Stimulated activated CD8-positive, alpha-beta memory T cell treated with anti-CD3 and anti-CD28 coated beads, Interleukin-12 subunit alpha, Interleukin-12 subunit beta, amount 100 ng/mL, for 1 hour (primary cell): ENCODE measurements at regions not wholly inside any gene's neighbourhood (a gene's known extent, or its start where the extent isn't known, plus 50 kb on each side); places are given as distances from the start of the nearest gene placed in this dataset.
"Not testable (repeated sequence)": the region's sequence is repeated elsewhere in the genome, so short reads cannot be mapped to it uniquely, and the experiment has no call there.

Experiments
- DNase-seq: peaks from one replicate; pipeline ENCODE4 v3.0.0-alpha.2; 2020; ENCODE audit warnings: low read depth

DNA sequence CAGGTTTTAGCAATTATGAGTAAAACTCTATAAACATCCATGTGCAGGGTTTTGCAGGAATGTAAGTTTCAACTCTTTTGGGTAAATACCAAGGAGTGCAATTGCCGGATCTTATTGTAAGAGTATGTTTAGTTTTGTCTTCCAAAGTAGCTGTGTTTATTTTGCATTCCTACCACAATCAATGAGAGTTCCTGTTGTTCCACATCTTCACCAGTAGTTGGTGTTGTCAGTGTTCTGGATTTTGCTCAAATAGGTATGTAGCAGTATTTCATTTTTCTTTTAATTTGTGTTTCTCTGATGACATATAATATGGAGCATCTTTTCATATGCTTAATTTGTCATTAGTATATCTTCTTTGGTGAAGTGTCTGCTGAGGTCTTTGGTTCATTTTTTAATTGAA lies 185.1 kb upstream of the GALNT15 start:
- DNase-seq: no peak

DNA sequence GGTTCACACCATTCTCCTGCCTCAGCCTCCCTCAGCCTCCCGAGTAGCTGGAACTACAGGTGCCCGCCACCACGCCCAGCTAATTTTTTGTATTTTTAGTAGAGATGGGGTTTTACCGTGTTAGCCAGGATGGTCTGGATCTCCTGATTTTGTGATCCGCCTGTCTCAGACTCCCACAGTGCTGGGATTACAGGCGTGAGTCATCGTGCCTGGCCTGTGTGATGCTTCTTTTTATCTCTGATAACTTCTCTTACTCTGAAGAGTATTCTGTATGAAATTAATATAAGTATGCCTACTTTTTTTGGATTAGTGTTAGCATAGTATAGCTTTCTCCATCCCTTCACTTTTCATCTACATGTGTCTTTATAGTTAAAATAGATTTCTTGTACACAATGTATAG lies 180.8 kb upstream of the GALNT15 start:
- DNase-seq: not testable (repeated sequence)

DNA sequence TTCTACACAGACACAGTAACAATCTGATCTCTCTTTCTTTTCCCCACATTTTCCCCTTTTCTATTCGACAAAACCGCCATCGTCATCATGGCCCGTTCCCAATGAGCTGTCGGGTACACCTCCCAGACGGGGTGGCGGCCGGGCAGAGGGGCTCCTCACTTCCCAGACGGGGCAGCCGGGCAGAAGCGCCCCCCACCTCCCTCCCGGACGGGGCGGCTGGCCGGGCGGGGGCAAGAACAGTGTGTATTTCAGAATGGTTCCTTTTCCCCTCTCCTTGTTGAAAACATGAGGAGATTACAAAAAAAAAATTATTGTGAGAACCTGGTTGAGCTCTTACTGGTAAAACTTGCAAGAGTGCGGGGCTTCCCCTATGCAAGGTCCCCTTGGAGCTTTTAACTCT lies 178.0 kb upstream of the GALNT15 start:
- not testable (repeated sequence) for DNase-seq

DNA sequence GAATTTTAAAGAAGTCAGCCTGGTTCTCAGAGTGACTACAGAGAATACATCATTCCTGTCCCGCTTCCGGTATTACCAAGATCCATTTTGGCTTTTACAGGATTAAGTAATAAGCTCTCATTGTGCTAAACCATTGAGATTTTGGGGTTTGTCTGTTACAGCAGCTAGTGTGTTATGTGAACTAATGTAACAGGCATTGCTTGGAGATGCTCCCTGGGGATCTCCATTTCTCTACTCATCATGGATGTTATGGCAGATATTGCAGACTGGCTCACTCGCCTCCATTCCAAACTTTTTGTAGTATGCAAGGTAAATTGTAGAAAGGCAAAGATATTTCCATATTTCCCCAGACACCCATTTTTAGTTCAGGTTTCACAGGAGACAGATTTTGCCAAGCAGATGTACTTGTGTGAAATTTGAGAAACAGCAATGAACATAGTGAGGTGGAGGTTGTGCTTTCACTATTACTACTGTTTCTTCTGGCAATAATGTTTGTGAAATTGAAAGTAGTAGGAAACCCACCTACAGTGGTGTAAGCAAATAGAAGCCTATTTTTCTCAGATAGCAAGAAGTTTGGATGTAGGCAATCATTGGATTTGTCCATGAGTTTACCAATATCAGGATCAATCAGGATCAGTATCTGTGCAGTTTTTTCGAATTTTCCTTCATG lies 177.1 kb upstream of the GALNT15 start:
- DNase-seq: no peak

DNA sequence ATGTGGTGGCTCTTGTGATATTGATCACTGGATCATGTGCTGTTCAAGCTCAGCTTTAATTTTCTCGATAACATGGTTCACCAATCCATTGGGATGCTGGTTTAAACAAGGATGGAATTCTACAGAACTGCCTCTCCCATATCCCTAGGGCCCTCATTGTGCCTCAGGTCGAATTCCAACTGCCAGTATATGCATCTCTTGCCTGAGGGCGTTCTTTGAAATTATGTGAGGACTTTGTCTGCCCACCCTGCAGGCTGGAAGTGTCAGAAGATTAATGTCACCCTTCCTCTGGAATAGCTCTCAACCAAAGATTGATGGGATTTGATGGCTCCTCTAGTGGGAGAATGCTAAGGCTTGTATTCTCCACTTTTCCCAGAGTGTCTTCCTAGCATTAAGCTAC lies 175.6 kb upstream of the GALNT15 start:
- DNase-seq: no peak

DNA sequence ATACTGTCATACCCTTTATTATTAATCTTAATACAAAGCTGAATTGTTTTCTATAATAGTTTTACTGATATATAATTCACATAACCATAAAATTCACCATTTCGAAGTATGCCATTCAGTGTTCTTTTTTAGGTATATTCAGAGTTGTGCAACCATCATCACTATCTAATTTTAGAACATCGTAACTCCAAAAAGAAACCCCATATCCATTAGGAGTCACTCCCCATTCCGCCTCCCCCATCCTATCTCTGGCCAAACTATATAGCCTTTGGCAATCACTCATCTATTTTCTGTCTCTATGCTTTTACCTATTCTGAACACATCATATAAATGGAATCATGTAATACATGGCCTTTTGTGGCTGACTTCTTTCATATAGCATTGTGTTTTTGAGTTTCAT lies 169.7 kb upstream of the GALNT15 start:
- no peak for DNase-seq

DNA sequence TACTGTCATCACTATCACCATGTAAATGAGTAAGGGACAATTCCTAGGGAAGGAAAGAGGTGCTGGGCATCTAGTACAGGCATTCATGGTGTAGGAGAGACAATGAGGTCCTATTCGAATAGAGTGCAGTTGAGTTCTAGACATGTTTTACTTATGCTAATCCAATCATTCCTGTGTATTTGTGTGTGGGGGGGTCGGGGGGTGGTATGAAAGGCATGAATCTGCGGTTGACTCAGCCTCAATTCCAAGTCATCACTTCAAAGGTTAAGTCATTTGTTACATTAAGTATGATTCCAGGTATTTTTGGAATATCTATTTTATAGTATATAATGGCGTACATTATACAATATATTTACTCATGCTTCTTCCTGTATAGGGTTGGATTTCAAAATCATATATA lies 163.1 kb upstream of the GALNT15 start:
- DNase-seq: no peak

DNA sequence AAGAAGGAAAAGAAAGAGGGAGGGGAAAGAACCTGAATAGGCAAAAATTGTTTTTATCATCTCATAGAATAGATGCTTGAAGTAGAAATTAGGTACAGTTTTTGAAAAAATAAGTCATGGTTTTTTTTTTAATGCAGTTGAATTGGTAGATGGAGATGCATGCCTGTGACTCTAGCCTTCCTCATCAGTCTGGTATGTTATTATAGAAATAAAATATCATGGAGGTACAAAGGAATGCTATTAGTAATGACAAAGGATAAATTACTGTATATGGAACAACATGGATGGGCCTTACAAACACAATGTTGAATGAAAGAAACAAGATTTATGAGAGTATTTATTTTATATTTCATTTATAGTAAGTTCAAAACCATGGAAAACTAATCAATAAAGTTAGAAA lies 162.4 kb upstream of the GALNT15 start:
- DNase-seq: no peak

DNA sequence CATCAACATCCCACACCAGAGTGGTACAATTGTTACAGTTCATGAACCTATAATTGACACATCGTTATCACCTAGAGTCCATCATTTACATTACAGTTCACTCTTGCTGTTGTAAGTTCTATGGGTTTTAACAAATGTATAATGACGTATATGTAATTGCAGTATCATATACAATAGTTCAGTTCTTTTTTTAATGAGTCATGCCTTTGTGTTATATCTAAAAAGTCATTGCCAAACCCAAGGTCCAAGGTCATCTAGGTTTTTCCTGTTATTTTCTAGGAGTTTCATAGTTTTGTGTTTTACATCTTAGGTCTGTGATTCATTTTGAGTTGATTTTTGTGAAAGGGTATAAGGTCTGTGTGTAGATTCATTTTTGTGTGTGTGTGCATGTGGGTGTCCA lies 160.9 kb upstream of the GALNT15 start:
- DNase-seq: no peak

DNA sequence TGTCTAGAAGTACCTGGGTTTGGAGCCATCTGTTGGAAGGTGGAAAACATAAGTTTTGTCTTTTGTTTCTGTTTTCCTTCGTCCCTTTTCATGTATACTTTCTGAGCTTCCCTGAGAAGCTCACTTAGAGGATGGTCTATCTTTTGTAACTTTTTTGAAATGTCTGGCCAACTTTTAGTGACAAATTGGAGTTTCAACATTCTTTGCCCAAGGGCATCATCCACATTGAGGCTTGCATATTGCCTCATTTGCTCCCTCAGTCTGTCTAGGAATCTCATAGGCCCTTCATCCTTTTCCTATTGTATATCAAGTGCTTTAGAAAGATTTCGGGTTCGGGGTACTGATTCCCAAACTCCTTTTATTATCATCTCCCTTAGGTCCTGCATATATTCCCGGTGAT lies 152.7 kb upstream of the GALNT15 start:
- DNase-seq: not testable (repeated sequence)

DNA sequence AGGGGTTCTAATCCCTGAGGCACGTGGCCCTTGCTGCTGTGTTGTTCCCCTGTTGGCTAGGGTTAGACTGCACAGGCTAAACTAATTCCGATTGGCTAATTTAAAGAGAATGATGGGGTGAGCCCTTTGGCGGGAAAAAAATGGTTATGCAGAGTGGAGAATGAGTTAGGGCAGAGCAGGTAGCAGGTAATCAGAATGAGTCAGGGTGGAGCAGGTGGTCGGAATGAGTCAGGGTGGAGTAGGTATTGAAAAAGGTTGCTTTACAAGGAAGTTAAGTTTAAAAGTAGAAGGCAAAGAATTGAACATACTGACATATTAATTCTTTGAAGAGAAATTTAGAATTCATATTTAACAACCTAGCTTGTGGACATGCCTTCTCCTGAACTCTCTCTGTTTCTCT lies 150.6 kb upstream of the GALNT15 start:
- DNase-seq: not testable (repeated sequence)

DNA sequence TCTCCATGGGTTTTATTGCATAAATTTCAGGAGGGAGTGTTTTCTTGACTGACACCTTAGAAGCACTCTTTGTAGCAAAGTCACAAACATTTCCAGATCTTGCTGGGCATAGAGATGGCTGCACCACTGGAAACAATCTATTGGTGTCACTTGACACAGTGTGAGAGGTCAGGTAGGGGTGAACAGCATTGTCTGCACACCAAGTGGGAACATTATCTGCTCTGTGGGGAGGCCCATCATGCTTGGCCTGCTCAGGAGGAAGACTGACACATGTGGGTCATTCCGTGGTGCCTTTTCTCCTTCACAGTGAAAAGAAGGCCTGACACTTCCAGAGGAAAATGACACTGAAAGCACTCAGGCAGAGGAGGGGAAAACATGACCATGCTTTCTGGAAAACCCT lies 149.9 kb upstream of the GALNT15 start:
- no peak for DNase-seq

DNA sequence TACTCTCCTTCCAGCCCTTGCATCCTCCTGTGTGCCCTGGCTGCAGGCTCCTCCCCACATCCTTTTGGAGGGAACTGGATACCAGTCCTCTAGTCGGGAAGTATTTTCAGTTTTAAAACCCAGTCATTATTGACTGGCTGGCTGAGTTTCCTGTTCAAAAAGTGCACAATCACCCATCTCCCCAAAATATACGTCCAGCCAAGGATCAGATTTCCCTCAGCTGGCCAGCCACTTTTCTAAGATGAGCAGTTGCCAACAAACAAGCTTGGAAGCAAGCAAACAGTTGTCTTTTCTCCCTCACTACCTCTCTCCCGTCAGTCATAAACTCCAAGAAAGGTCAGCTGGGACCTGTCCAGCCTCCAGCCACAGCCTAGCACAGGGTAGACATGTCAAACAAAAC lies 147.7 kb upstream of the GALNT15 start:
- DNase-seq: no peak

DNA sequence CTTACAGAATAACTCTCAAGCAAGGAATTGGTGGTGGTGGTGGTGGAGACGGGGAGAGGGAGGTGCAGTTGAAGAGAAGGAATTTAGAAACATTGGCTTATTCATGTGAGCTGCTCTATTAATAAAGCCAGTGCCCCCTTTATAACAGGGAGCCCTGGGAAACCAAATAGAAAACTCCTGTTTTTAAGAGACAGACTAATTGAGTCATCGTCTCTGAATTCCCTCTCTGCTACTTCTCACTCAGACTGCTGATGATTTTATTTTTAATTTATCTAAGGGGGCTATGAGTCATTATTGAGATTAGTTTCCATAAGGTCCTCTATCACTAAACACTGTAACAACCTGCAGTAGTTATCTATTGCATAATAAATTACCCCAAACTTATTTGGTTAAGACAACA lies 145.9 kb upstream of the GALNT15 start:
- DNase-seq: no peak

DNA sequence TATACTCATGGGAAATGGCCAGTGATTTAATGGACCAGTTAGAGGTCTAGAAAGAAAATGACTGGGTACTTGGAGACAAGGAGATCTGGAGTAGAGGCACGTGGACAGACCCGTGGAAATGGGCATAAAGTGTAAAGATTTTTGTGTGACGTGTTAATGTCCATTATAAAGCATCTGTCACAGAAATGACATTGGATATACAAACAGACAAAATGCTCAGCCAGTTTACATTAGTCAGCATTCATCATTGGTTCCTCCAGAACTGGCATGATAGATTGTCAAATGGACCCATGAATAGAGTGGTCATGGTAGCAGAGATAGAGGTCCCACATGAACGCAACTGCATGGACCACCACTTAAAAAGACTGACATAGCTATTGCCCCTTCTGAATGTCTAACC lies 144.1 kb upstream of the GALNT15 start:
- DNase-seq: no peak

DNA sequence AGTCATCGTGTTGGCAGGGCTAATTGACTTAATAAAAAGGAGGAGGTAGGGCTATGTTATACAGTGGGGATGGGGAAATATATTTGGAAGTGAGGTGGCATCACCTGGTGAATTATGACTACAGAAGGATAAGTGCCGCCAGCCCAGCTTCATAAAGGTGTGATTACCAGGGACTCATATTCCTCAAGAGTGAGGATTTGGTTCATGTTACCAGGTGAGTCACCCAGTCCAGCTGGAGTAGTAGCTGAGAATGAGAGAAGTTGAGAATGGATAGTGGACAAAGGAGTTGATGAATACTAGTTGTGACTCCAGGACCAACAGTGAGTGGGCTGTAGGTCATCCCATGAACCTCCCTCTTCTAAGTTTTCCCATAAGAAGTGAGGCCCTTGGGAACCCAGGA lies 143.0 kb upstream of the GALNT15 start:
- no peak for DNase-seq

DNA sequence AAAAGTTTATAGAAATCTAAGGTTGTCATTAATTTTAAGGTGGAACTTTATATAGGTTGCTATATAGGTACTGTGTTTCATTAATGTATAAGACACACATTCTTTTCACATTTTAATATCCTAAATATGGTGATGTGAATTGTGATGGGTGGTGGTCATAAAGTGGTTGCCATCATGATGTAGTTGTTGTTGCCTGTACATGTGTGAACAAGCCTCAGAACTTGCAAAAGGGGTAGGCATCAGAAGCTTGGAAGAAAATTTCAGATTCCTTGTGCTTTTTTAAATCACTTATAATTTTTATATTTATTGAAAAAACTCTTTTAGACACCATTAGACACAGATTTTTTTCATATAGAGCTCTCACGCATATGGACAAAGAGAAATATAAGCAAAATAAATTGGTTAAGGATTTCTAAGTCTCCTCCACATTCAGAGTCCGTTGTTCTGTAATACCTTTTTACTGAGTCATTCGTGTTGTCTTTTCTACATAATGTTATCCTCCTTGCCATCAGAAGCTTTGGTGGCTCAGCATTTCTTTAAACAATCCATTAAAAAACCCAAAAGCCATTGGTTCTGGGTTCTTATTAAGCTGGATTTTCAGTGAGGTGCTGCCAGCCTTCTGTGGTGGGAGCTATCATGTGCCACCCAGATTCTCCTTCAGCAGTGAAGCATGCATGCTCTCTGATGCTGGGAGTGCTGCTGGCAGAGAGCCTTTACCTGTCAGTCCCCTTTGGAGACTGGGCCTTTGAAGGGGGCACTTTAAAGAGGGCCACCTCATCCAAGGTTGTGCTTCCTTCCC lies 140.4 kb upstream of the GALNT15 start:
- DNase-seq: no peak

DNA sequence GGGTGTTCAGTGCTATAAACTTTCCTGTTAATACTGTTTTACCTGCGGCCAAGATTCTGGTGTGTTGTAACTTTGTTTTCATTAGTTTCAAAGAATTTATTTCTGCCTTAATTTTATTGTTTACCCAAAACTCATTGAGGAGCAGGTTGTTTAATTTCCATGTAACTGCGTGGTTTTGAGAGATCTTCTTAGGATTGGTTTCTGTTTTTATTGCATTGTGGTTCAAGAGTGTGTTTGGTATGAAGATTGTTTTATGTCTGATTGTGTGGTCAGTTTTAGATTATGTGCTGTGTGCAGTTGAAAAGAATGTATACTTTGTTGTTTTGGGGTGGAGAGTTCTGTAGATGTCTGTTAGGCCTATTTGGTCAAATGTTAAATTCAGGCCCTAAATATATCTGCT lies 133.5 kb upstream of the GALNT15 start:
- no peak for DNase-seq

DNA sequence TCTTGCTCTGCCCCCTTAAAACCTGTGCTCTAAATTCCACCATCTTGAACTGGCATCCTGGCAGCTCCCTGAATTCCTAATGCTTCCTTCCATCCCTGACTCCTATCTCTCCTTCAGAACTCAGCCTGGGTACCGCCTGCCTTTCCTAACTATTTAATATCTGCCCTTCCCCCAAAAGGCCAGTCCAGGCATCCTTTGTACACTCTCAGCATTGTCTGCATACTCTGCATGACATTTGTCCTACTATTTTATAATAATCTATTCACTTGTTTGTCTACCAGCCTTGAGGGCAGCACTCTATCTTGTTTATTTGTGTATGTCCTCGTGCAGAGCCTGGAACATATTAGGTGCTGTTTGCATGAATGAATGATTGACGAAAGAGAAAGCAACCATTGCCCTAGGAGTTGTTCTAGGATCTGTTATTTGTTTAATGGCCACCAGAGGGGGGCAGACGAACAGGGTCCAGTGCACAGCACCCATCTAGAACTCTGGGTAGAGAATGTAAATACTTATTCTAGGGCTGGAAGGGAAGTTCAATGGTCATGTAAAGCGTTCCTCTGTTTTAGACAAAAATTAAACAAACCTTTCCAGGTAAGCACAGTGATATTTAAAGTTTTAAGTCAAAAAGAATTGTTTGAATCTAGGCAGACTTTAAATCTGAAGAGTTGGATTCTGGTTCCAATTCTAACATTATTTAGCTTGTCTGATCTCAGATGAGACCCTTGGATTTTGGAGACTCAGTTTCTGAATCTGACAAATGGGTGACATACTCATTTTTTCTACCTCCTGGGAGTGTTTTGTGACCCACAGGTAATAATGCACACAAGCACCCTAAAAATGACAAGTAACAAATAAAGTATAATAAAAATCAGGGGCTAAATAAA lies 125.8 kb upstream of the GALNT15 start:
- peak; percentile 6 for DNase-seq

DNA sequence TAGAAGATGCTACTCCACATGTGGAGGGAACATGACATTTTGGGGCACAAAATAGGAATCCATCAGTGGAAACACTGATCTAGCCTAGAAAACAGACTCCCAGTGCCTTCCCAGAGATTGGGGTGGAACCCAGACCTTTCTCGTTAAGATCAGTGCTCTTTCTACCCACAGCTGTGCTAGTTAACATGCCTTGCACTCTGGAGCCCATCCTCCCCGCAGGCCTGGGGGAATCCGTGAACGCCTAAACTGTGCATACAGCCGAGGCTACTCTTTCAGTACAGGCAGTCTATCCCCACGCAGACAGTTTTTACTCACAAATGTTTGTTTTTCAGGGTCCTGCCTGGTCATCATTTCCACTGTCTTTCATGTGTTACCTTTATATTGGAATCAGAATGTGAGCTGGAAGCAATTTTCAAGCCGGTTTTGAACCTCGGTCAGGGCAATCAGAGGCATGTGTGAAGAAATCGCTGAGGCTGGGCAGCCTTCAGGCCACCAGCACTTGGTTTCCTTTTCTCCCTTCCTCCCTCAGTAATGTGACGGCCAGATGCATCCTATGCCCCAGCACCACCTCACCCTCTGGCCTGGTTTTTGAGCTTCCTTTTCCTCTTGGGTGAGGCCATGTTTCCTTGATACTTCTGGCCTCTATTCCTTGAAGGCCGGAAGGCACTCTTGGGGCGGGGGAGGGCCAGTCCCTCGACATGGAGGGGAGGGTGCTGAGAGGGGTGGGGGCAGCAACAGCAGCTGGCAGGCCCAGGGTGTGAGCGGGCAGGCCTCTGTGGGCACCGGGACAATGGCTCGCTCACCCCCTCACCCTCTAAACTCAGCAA lies 123.6 kb upstream of the GALNT15 start:
- DNase-seq: no peak

DNA sequence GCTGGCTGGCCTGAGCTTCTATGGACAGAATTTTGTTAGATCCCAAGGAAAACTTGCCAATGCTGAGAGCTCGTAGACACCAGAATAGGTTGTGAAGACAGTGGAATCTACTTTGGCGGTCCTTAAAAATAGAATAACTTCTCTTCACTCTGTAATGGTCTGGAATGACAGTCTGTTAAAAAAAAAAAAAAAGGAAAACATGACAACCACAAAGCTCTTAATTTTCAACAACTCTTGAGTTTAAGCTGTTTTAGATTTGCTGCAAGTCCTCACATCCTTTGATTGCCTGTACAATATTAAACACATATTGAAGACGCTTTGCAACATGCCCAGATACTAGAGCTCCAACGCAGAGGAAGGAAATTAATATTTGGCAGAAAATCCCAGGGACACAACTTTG lies 122.8 kb upstream of the GALNT15 start:
- no peak for DNase-seq

DNA sequence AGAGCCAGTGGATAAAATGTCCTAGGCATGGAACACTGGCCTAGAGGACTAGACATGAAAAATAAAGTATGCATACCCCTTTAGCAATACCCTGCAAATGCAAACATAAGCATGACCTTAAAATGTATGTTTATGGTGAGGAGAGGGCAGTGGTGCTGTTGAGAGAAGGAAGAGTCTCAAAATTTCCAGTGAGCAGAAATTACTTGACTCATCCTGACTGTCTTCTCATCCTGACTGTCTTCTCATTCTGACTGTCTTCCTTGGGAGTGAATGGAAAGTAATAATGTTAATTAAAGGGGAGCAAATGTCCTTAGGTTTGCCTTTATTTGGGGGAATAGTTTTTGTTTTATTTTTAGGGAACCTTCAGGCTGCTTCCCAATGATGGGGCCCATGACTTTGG lies 121.5 kb upstream of the GALNT15 start:
- no peak for DNase-seq
